Upper lobe of left lung (tissue), 4 donors: ENCODE measurements at regions not wholly inside any gene's neighbourhood (a gene's known extent, or its start where the extent isn't known, plus 50 kb on each side); places are given as distances from the start of the nearest gene placed in this dataset.

Experiments used
- CTCF ChIP-seq, 6 experiments: fragments of 450-650 bp in 4 of 6; fragments of 200-600 bp in 2 of 6; sonication (generic) in 2 of 6; IDR thresholded peaks; one replicate each; pipeline ENCODE4 v1.5.1; 2016 to 2019; ENCODE audit warnings: antibody characterized with exemption in 6 of 6
- POLR2A ChIP-seq, 4 donors: fragments of 450-650 bp; IDR thresholded peaks; one replicate each; pipeline ENCODE4 v1.5.1; 2016 to 2017; ENCODE audit warnings: antibody characterized with exemption in 4 of 4, mild to moderate bottlenecking in 2 of 4
- POLR2AphosphoS5 ChIP-seq, 2 donors: sonication (generic); formaldehyde crosslinking; IDR thresholded peaks; one replicate each; pipeline ENCODE4 v1.5.1; 2017; ENCODE audit warnings: antibody characterized with exemption in 2 of 2

- no peak for TF ChIP-seq POLR2A (IDR thresholded peaks at IDR 0.05)
- TF ChIP-seq CTCF (IDR thresholded peaks at IDR 0.05) = no peak
- no peak for TF ChIP-seq POLR2AphosphoS5 (IDR thresholded peaks at IDR 0.05)
Measured at GRCh38 chr14:26810631-26811030, 212.8 kb upstream of the NOVA1 start.
